ENCODE measurements at regions not wholly inside any gene's neighbourhood (a gene's known extent, or its start where the extent isn't known, plus 50 kb on each side); places are given as distances from the start of the nearest gene placed in this dataset.

DNA sequence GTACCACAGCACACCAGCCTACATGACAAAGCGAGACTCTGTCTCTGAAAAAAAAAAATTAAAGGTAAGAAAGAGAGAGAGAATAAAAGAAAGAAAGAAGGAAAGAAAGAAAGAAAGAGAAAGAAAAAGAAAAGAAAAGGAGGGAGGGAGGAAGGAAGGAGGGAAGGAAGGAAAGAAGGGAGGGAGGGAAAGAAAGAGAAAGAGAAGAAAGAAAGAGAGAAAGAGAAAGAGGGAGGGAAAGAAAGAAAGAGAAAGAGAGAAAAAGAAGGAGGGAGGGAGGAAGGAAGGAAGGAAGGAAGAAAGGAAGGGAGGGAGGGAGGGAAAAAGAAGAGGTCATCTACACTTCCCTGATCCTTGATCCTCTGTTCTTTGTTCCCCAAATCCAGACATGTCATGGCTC, 104.8 kb upstream of the GJB5 start:
- DNase-seq (ENCODE audit: low spot score) (no peak), ATAC-seq (ENCODE audit: low read depth) (no peak)
- TF ChIP-seq, protein P1, sequence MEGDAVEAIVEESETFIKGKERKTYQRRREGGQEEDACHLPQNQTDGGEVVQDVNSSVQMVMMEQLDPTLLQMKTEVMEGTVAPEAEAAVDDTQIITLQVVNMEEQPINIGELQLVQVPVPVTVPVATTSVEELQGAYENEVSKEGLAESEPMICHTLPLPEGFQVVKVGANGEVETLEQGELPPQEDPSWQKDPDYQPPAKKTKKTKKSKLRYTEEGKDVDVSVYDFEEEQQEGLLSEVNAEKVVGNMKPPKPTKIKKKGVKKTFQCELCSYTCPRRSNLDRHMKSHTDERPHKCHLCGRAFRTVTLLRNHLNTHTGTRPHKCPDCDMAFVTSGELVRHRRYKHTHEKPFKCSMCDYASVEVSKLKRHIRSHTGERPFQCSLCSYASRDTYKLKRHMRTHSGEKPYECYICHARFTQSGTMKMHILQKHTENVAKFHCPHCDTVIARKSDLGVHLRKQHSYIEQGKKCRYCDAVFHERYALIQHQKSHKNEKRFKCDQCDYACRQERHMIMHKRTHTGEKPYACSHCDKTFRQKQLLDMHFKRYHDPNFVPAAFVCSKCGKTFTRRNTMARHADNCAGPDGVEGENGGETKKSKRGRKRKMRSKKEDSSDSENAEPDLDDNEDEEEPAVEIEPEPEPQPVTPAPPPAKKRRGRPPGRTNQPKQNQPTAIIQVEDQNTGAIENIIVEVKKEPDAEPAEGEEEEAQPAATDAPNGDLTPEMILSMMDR (IDR thresholded peaks at IDR 0.05; ENCODE audit: poor library complexity, severe bottlenecking): no peak

GRCh38 chr1:34650800-34651199, 104.0 kb upstream of the GJB5 start:
- no peak overlapping the region for H3K4me3 ChIP-seq (ENCODE audit: severe bottlenecking)
- peaks cover 37% of the 10 kb centered on the region for H3K27me3 ChIP-seq (ENCODE audit: insufficient read depth, poor library complexity, severe bottlenecking)
- no peaks in the 10 kb centered on the region for H3K9me3 ChIP-seq (ENCODE audit: severe bottlenecking)
- H3K36me3 ChIP-seq (ENCODE audit: low read depth): no peaks in the 10 kb centered on the region
- DNase-seq (ENCODE audit: low spot score) (no peak), ATAC-seq (ENCODE audit: low read depth) (no peak)
- TF ChIP-seq, protein P1 (IDR thresholded peaks at IDR 0.05; ENCODE audit: poor library complexity, severe bottlenecking): no peak
- no peaks in the 10 kb centered on the region for H3K4me1 ChIP-seq (ENCODE audit: insufficient read depth, poor library complexity, severe bottlenecking)
- H3K27ac ChIP-seq (ENCODE audit: poor library complexity, severe bottlenecking): no peak overlapping the region

More for the DNA sequence above, 104.8 kb upstream of the GJB5 start:
- Histone ChIP-seq H3K4me3 (ENCODE audit: severe bottlenecking) (no peak overlapping the region), H3K36me3 (ENCODE audit: low read depth) (no peaks in the 10 kb centered on the region), H3K27ac (ENCODE audit: poor library complexity, severe bottlenecking) (no peak overlapping the region), H3K27me3 (ENCODE audit: insufficient read depth, poor library complexity, severe bottlenecking) (peaks cover 39% of the 10 kb centered on the region), H3K9me3 (ENCODE audit: severe bottlenecking) (no peaks in the 10 kb centered on the region), H3K4me1 (ENCODE audit: insufficient read depth, poor library complexity, severe bottlenecking) (no peaks in the 10 kb centered on the region)

GRCh38 chr1:34653110-34653509, 101.7 kb upstream of the GJB5 start:
- DNase-seq (ENCODE audit: low spot score) (no peak), ATAC-seq (ENCODE audit: low read depth) (no peak)
- TF ChIP-seq, protein P1 (IDR thresholded peaks at IDR 0.05; ENCODE audit: poor library complexity, severe bottlenecking): no peak
- H3K4me3 ChIP-seq (ENCODE audit: severe bottlenecking): no peak overlapping the region
- no peak overlapping the region for H3K27ac ChIP-seq (ENCODE audit: poor library complexity, severe bottlenecking)
- H3K27me3 ChIP-seq (ENCODE audit: insufficient read depth, poor library complexity, severe bottlenecking): peaks cover 25% of the 10 kb centered on the region
- H3K9me3 ChIP-seq (ENCODE audit: severe bottlenecking): no peaks in the 10 kb centered on the region
- H3K4me1 ChIP-seq (ENCODE audit: insufficient read depth, poor library complexity, severe bottlenecking): no peaks in the 10 kb centered on the region
- no peaks in the 10 kb centered on the region for H3K36me3 ChIP-seq (ENCODE audit: low read depth)

GRCh38 chr1:34655206-34655874, 99.5 kb upstream of the GJB5 start:
- Histone ChIP-seq H3K27me3 (ENCODE audit: insufficient read depth, poor library complexity, severe bottlenecking) (peaks cover 15% of the 10 kb centered on the region), H3K36me3 (ENCODE audit: low read depth) (no peaks in the 10 kb centered on the region), H3K4me3 (ENCODE audit: severe bottlenecking) (no peak overlapping the region), H3K4me1 (ENCODE audit: insufficient read depth, poor library complexity, severe bottlenecking) (no peaks in the 10 kb centered on the region), H3K27ac (ENCODE audit: poor library complexity, severe bottlenecking) (no peak overlapping the region), H3K9me3 (ENCODE audit: severe bottlenecking) (no peaks in the 10 kb centered on the region)
- ATAC-seq (ENCODE audit: low read depth) (no peak), DNase-seq (ENCODE audit: low spot score) (no peak)
- TF ChIP-seq, protein P1 (IDR thresholded peaks at IDR 0.05; ENCODE audit: poor library complexity, severe bottlenecking): no peak

DNA sequence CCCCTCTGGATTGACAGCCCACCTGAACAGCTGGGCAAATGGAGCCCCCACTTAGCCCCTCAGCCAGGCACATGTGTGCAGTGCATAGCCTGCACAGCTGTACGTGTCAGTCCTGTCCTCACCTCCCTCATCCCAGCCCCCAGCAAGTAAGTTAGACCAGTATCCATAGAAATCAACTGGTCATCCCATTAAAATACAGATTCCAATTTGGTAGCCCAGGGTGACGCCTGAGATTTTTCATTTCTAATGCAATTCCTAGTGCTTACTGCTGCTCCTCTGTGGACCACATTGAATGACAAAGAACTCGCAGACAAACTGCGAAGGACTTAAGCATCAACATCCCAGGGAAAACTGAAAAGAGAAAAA, 99.0 kb upstream of the GJB5 start:
- Histone ChIP-seq H3K4me1 (ENCODE audit: insufficient read depth, poor library complexity, severe bottlenecking) (no peaks in the 10 kb centered on the region), H3K27ac (ENCODE audit: poor library complexity, severe bottlenecking) (no peak overlapping the region), H3K36me3 (ENCODE audit: low read depth) (no peaks in the 10 kb centered on the region), H3K9me3 (ENCODE audit: severe bottlenecking) (no peaks in the 10 kb centered on the region), H3K27me3 (ENCODE audit: insufficient read depth, poor library complexity, severe bottlenecking) (peaks cover 15% of the 10 kb centered on the region), H3K4me3 (ENCODE audit: severe bottlenecking) (no peak overlapping the region)
- TF ChIP-seq, protein P1 (IDR thresholded peaks at IDR 0.05; ENCODE audit: poor library complexity, severe bottlenecking): no peak
- no peak for DNase-seq (ENCODE audit: low spot score)
- no peak for ATAC-seq (ENCODE audit: low read depth)
